A549 (cell line): ENCODE measurements at regions not wholly inside any gene's neighbourhood (a gene's known extent, or its start where the extent isn't known, plus 50 kb on each side); places are given as distances from the start of the nearest gene placed in this dataset.

Experiments
- ATAC-seq, 2 experiments: fragments of 200-7000 bp in 1 of 2; fragments of >200 bp in 1 of 2; cut with Nextera tagmentation in 1 of 2; cut with Tn5 transposase in 1 of 2; 3 replicates each; pipeline versions ENCODE4 v1.8.0 to v1.9.1; 2018 to 2020; ENCODE audit warnings: mild to moderate bottlenecking in 1 of 2, moderate library complexity in 1 of 2
- CTCF ChIA-PET: fragments of 300-600 bp; sonication (Branson Sonifier 250); formaldehyde crosslinking; extraction: SDS; loops from one replicate; lab custom pipeline; 2021; ENCODE audit warnings: antibody characterized with exemption, inconsistent platforms; lab: Yijun Ruan, JAX
- POLR2A ChIA-PET: fragments of 350-600 bp; formaldehyde crosslinking; extraction: SDS; loops from one replicate; lab custom pipeline; 2021; ENCODE audit warnings: antibody characterized with exemption, inconsistent platforms; lab: Yijun Ruan, JAX
- DNase-seq, 2 experiments: peaks; one replicate each; pipeline versions ENCODE4 v3.0.0 to v3.0.0-alpha.2; 2011 to 2016; ENCODE audit warnings: low read depth in 1 of 2, low spot score in 1 of 2
- FAIRE-seq: peaks from 2 replicates; lab custom pipeline; 2011; peaks lifted over from hg19 to GRCh38; lab: Jason Lieb, UNC
- H3K27ac ChIP-seq, 2 experiments: fragments of >200 bp; sonication (Bioruptor Twin); formaldehyde crosslinking; 3 replicates each; pipeline ENCODE4 v1.5.1; 2016 to 2017
- H3K4me1 ChIP-seq: fragments of >200 bp; sonication (Bioruptor Twin); formaldehyde crosslinking; 3 replicates; pipeline ENCODE4 v1.6.1; 2016
- H3K4me2 ChIP-seq: fragments of >200 bp; sonication (Bioruptor Twin); formaldehyde crosslinking; 3 replicates; pipeline ENCODE4 v1.6.1; 2016
- H3K4me3 ChIP-seq: fragments of >200 bp; sonication (Bioruptor Twin); formaldehyde crosslinking; 3 replicates; pipeline ENCODE4 v1.5.1; 2016
- H3K9me3 ChIP-seq: fragments of >200 bp; sonication (Bioruptor Twin); formaldehyde crosslinking; 3 replicates; pipeline ENCODE4 v1.6.1; 2016
- BHLHE40 ChIP-seq: IDR thresholded peaks from 2 replicates; pipeline ENCODE4 v1.6.1; 2012; ENCODE audit warnings: low read depth, low read length, inconsistent platforms
- CBX8 ChIP-seq: fragments of 200-600 bp; sonication (generic); IDR thresholded peaks from 2 replicates; pipeline ENCODE4 v1.6.1; 2016
- CEBPB ChIP-seq, 2 experiments: fragments of >200 bp in 1 of 2; sonication (Bioruptor Twin) in 1 of 2; formaldehyde crosslinking in 1 of 2; IDR thresholded peaks; 2 replicates each; pipeline ENCODE4 v1.6.1; 2012 to 2016
- CHD2 ChIP-seq: fragments of 150-350 bp; IDR thresholded peaks from 2 replicates; pipeline ENCODE4 v1.6.1; 2014; ENCODE audit warnings: low read length; ENCODE audit not compliant: partially characterized antibody
- EHMT2 ChIP-seq: fragments of 200-600 bp; sonication (generic); IDR thresholded peaks from 2 replicates; pipeline ENCODE4 v1.6.1; 2016; ENCODE audit warnings: antibody characterized with exemption, low read depth, mild to moderate bottlenecking, moderate library complexity
- EP300 ChIP-seq, 2 experiments: fragments of >200 bp; sonication (Bioruptor Twin); formaldehyde crosslinking; IDR thresholded peaks; 2 replicates in 1 of 2; 3 replicates in 1 of 2; pipeline ENCODE4 v1.6.1; 2016 to 2017
- ESRRA ChIP-seq: fragments of 150-350 bp; IDR thresholded peaks from 2 replicates; pipeline ENCODE4 v1.6.1; 2014; ENCODE audit warnings: mild to moderate bottlenecking, low read length, borderline replicate concordance
- FOSB ChIP-seq: fragments of 250-450 bp; sonication (Bioruptor Pico); IDR thresholded peaks from 2 replicates; pipeline ENCODE4 v1.5.0; 2020; ENCODE audit warnings: mild to moderate bottlenecking, moderate library complexity
- FOSL2 ChIP-seq, 2 experiments: fragments of 450-650 bp in 1 of 2; fragments of >200 bp in 1 of 2; sonication (Bioruptor Twin) in 1 of 2; formaldehyde crosslinking; IDR thresholded peaks; 2 replicates each; pipeline versions ENCODE4 v1.5.0 to v1.6.1; 2016 to 2020; ENCODE audit warnings: mild to moderate bottlenecking in 1 of 2, moderate library complexity in 1 of 2
- HEYL ChIP-seq: fragments of 250-450 bp; sonication (Bioruptor Pico); IDR thresholded peaks from 2 replicates; pipeline ENCODE4 v1.8.0; 2021; ENCODE audit warnings: mild to moderate bottlenecking, moderate library complexity
- HOXB13 ChIP-seq: fragments of 250-450 bp; sonication (Bioruptor Pico); IDR thresholded peaks from 2 replicates; pipeline ENCODE4 v1.5.0; 2020; ENCODE audit warnings: low read depth, mild to moderate bottlenecking, moderate library complexity
- KDM5A ChIP-seq: fragments of 200-600 bp; sonication (generic); IDR thresholded peaks from 2 replicates; pipeline ENCODE4 v1.6.1; 2016; ENCODE audit warnings: antibody characterized with exemption, mild to moderate bottlenecking
- NFE2L2 ChIP-seq: fragments of 150-350 bp; conservative IDR thresholded peaks from 2 replicates; pipeline ENCODE4 v1.6.1; 2014; ENCODE audit warnings: low read length
- POLR2A ChIP-seq: IDR thresholded peaks from 2 replicates; pipeline ENCODE4 v1.6.1; 2012; ENCODE audit warnings: mild to moderate bottlenecking, low read length
- RCOR1 ChIP-seq: fragments of 150-350 bp; IDR thresholded peaks from 2 replicates; pipeline ENCODE4 v1.6.1; 2014; ENCODE audit warnings: antibody characterized with exemption, low read length, low read depth
- TP53 ChIP-seq: fragments of 250-450 bp; sonication (Bioruptor Pico); IDR thresholded peaks from 2 replicates; pipeline ENCODE4 v1.5.0; 2021; ENCODE audit warnings: mild to moderate bottlenecking, moderate library complexity
- ZFP36 ChIP-seq: fragments of 450-650 bp; IDR thresholded peaks from 2 replicates; pipeline ENCODE4 v1.6.1; 2014; ENCODE audit warnings: borderline replicate concordance; ENCODE audit not compliant: partially characterized antibody
- ZNF302 ChIP-seq: fragments of 250-450 bp; sonication (Bioruptor Pico); IDR thresholded peaks from 2 replicates; pipeline ENCODE4 v1.9.0; 2021; ENCODE audit warnings: inconsistent platforms, mild to moderate bottlenecking, moderate library complexity
- WGBS: methylation state at CpG from one replicate; pipeline ENCODE4 v1.1.6; 2017; ENCODE audit errors: missing lambda C conversion rate; 5-methylcytosine and 5-hydroxymethylcytosine counted together
- TF ChIP-seq, protein P1 (sequence below): fragments of 250-450 bp; sonication (Bioruptor Pico); IDR thresholded peaks from 2 replicates; pipeline ENCODE4 v1.5.0; 2020; ENCODE audit warnings: low read depth, mild to moderate bottlenecking, moderate library complexity
- TF ChIP-seq, protein P2 (sequence below): IDR thresholded peaks from 2 replicates; pipeline ENCODE4 v1.6.1; 2012
- TF ChIP-seq, protein P3 (sequence below): fragments of 200-600 bp; sonication (generic); IDR thresholded peaks from 2 replicates; pipeline ENCODE4 v1.6.1; 2016; ENCODE audit warnings: antibody characterized with exemption, mild to moderate bottlenecking, moderate library complexity
- TF ChIP-seq, protein P4 (sequence below): fragments of >200 bp; sonication (Bioruptor Twin); formaldehyde crosslinking; IDR thresholded peaks from 2 replicates; pipeline ENCODE4 v1.6.1; 2016

DNA sequence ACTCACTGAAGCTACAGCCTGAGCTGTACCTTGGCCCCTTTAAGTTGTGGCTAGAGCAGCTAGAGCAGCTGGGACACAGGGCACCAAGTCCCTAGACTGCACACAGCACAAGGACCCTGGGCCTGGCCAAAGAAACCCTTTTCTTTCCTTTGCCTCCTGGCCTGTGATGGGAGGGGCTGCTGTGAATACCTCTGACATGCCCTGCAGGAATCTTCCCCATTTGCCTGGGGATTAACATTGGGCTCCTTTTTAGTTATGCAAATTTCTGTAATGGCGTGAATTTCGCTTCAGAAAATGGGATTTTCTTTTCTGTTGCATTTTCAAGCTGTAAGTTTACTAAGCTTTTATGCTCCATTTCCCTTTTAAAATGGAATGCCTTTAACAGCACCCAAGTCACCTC, 611.2 kb upstream of the ARPP21 start:
- POLR2A ChIA-PET: no interaction called here
- no peak overlapping the region for H3K4me2 ChIP-seq
- H3K27ac ChIP-seq: no peak overlapping the region
- WGBS: 22% methylated on average over 2 of the region's 2 CpGs
- peaks cover 5% of the 10 kb centered on the region; the same call in 2 of the 3 replicates for H3K9me3 ChIP-seq
- DNase-seq (no peak), FAIRE-seq (no peak), ATAC-seq (no peak)
- no peak overlapping the region for H3K4me3 ChIP-seq
- no peak for TF ChIP-seq FOSB (CRISPR knock-in tag)
- no peak for TF ChIP-seq FOSL2 (IDR thresholded peaks at IDR 0.05)
- no peak for TF ChIP-seq FOSL2 (CRISPR knock-in tag; IDR thresholded peaks at IDR 0.05)
- CTCF ChIA-PET: no interaction called here
- H3K4me1 ChIP-seq: no peaks in the 10 kb centered on the region

GRCh38 chr3:35042210-35042991, 596.9 kb upstream of the ARPP21 start:
- POLR2A ChIA-PET: no interaction called here
- Histone ChIP-seq H3K4me1 (no peaks in the 10 kb centered on the region), H3K9me3 (no peaks in the 10 kb centered on the region), H3K4me2 (no peak overlapping the region), H3K27ac (no peak overlapping the region), H3K4me3 (no peak overlapping the region)
- CTCF ChIA-PET: interaction anchor here (0.6 kb wide), 1 partner anchor 862 kb away, joined by 3 read pairs; no protein-coding TSS in a partner anchor
- DNase-seq (no peak), FAIRE-seq (no peak), ATAC-seq (no peak)
- WGBS: 0% methylated on average over 2 of the region's 2 CpGs
- TF ChIP-seq CEBPB (IDR thresholded peaks at IDR 0.05): no peak
- TF ChIP-seq NFE2L2: no peak
- TF ChIP-seq, protein P1, sequence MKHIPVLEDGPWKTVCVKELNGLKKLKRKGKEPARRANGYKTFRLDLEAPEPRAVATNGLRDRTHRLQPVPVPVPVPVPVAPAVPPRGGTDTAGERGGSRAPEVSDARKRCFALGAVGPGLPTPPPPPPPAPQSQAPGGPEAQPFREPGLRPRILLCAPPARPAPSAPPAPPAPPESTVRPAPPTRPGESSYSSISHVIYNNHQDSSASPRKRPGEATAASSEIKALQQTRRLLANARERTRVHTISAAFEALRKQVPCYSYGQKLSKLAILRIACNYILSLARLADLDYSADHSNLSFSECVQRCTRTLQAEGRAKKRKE (CRISPR knock-in tag): no peak
- TF ChIP-seq, protein P2, sequence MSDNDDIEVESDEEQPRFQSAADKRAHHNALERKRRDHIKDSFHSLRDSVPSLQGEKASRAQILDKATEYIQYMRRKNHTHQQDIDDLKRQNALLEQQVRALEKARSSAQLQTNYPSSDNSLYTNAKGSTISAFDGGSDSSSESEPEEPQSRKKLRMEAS: no peak
- TF ChIP-seq POLR2A: no peak
- TF ChIP-seq ZFP36: no peak
- no peak for TF ChIP-seq FOSL2 (IDR thresholded peaks at IDR 0.05)
- TF ChIP-seq FOSL2 (CRISPR knock-in tag; IDR thresholded peaks at IDR 0.05): no peak
- TF ChIP-seq, protein P3, sequence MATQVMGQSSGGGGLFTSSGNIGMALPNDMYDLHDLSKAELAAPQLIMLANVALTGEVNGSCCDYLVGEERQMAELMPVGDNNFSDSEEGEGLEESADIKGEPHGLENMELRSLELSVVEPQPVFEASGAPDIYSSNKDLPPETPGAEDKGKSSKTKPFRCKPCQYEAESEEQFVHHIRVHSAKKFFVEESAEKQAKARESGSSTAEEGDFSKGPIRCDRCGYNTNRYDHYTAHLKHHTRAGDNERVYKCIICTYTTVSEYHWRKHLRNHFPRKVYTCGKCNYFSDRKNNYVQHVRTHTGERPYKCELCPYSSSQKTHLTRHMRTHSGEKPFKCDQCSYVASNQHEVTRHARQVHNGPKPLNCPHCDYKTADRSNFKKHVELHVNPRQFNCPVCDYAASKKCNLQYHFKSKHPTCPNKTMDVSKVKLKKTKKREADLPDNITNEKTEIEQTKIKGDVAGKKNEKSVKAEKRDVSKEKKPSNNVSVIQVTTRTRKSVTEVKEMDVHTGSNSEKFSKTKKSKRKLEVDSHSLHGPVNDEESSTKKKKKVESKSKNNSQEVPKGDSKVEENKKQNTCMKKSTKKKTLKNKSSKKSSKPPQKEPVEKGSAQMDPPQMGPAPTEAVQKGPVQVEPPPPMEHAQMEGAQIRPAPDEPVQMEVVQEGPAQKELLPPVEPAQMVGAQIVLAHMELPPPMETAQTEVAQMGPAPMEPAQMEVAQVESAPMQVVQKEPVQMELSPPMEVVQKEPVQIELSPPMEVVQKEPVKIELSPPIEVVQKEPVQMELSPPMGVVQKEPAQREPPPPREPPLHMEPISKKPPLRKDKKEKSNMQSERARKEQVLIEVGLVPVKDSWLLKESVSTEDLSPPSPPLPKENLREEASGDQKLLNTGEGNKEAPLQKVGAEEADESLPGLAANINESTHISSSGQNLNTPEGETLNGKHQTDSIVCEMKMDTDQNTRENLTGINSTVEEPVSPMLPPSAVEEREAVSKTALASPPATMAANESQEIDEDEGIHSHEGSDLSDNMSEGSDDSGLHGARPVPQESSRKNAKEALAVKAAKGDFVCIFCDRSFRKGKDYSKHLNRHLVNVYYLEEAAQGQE: no peak
- TF ChIP-seq HOXB13 (CRISPR knock-in tag): no peak

DNA sequence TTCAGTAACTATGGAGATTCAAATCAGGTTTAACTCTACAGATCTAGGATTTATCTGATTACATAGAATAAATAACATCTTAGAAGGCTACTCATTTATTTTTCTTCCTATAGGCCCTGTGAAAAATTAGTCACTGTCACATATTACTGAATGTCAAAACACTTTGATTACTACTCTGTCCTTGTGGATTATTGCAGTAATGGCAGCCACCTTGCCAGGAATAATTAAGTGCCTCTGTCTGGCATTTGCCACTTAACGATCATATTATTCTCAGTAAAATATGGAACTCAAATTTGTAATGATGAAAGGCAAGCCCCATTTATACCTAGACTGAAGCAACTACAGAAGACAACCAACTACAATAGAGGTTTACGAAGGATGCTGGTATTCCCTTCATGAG, 596.3 kb upstream of the ARPP21 start:
- no peak overlapping the region for H3K4me3 ChIP-seq
- POLR2A ChIA-PET: no interaction called here
- no peak for TF ChIP-seq TP53
- TF ChIP-seq KDM5A: no peak
- TF ChIP-seq CHD2: no peak
- no peak for TF ChIP-seq BHLHE40
- TF ChIP-seq RCOR1: no peak
- no peak for TF ChIP-seq EP300 (IDR thresholded peaks at IDR 0.05)
- TF ChIP-seq, protein P3: no peak
- TF ChIP-seq ESRRA: no peak
- TF ChIP-seq ZNF302: no peak
- TF ChIP-seq CBX8: no peak
- TF ChIP-seq, protein P4, sequence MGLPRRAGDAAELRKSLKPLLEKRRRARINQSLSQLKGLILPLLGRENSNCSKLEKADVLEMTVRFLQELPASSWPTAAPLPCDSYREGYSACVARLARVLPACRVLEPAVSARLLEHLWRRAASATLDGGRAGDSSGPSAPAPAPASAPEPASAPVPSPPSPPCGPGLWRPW: no peak
- no peak for TF ChIP-seq HEYL (CRISPR knock-in tag)
- no peak for TF ChIP-seq EHMT2
- TF ChIP-seq, all 56 proteins: peak for 0
- no peaks in the 10 kb centered on the region for H3K9me3 ChIP-seq
- no peak overlapping the region for H3K4me2 ChIP-seq
- ATAC-seq: no peak
- WGBS: 39% methylated on average over 2 of the region's 2 CpGs
- no peak overlapping the region for H3K27ac ChIP-seq
- H3K4me1 ChIP-seq: no peaks in the 10 kb centered on the region
- DNase-seq: no peak
- CTCF ChIA-PET: no interaction called here
- no peak for FAIRE-seq
